Spinal cord (tissue), 9 donors: ENCODE measurements at regions not wholly inside any gene's neighbourhood (a gene's known extent, or its start where the extent isn't known, plus 50 kb on each side); places are given as distances from the start of the nearest gene placed in this dataset.

Source experiments
- DNase-seq, 6 donors: peaks; one replicate each; pipeline versions ENCODE4 v3.0.0 to v3.0.0-alpha.2; 2013 to 2015; ENCODE audit warnings: low spot score in 6 of 6, low read depth in 4 of 6
- H3K27ac ChIP-seq: one replicate; pipeline ENCODE4 v1.5.1; 2013; ENCODE audit warnings: low read depth, low read length, control low read depth
- H3K27me3 ChIP-seq: one replicate; pipeline ENCODE4 v1.6.1; 2013; ENCODE audit warnings: low read length; ENCODE audit not compliant: control insufficient read depth, insufficient read depth
- H3K36me3 ChIP-seq: one replicate; pipeline ENCODE4 v1.6.1; 2013; ENCODE audit warnings: low read length; ENCODE audit not compliant: control insufficient read depth, insufficient read depth
- H3K4me1 ChIP-seq: one replicate; pipeline ENCODE4 v1.6.1; 2013; ENCODE audit warnings: low read length; ENCODE audit not compliant: control insufficient read depth, insufficient read depth
- H3K4me3 ChIP-seq: one replicate; pipeline ENCODE4 v1.5.1; 2013; ENCODE audit warnings: low read depth, low read length, control low read depth
- H3K9me3 ChIP-seq: one replicate; pipeline ENCODE4 v1.6.1; 2013; ENCODE audit warnings: low read length; ENCODE audit not compliant: control insufficient read depth, insufficient read depth
- WGBS: methylation state at CpG from one replicate; pipeline ENCODE4 v1.1.5; 2013; ENCODE audit warnings: missing lambda C conversion rate; ENCODE audit not compliant: insufficient coverage; 5-methylcytosine and 5-hydroxymethylcytosine counted together
- donor health status: healthy.

DNA sequence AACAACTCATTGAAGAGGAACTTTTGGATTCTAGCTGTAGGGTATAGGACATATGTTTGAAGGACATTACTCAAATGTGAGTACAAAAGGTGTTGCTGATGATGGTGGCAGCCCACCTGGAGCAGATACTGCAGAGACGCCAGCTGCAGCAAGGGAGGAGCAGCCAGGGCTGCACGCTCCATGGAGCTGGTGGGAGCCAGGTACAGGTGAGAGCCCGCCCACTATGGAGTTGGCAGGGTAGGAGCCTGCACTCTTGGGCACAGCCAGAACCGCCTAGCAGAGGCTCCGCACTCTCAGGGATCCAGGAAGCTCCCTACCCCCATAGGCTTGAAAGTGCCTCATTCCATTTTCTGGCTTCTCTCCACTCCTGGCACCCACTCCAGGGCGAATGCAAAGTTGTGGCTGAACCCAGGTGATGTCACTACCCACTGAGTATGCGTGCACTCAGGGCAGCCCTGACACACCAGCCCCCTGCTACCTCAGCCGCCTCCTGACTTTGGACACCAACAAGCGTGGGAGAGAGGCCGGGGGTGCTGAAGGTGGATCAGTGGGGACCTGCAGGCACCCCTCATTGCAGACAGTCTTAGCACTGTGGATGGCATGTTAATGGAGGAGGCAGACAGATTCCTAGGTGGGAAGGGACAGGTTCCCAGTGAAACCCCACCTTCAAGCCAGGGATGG, 761.1 kb downstream of the IPMK start:
- H3K9me3 ChIP-seq: peaks cover 2% of the 10 kb centered on the region
- no peak for DNase-seq
- no peak overlapping the region for H3K27ac ChIP-seq
- H3K4me3 ChIP-seq: no peak overlapping the region
- H3K36me3 ChIP-seq: no peaks in the 10 kb centered on the region
- H3K4me1 ChIP-seq: no peaks in the 10 kb centered on the region
- H3K27me3 ChIP-seq: no peaks in the 10 kb centered on the region
- 86% methylated on average over 10 of the region's 10 CpGs for WGBS

DNA sequence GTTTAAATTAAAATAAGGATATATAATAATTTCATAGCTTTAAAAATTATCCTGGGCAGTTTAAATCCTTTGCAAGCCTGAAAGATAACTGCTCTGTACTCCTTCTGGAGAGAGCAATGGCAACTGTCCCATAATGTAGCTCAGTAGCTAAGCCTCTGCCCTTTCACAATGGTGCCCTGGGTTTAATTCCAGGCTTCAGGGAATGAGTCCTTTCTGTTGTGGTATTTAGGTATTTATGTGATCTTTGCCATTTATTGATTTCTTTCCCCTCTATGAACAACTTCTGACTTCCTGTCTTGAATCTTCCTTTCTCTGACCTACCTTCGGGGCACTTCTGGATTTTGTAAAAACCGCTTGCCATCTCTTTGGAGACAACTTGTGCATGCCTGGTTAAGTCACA, 773.2 kb downstream of the IPMK start:
- no peak overlapping the region for H3K4me3 ChIP-seq
- H3K27me3 ChIP-seq: no peaks in the 10 kb centered on the region
- H3K4me1 ChIP-seq: no peaks in the 10 kb centered on the region
- no CpG with 5 or more reads among the region's 2 CpGs for WGBS
- no peaks in the 10 kb centered on the region for H3K36me3 ChIP-seq
- DNase-seq: no peak
- H3K9me3 ChIP-seq: no peaks in the 10 kb centered on the region
- H3K27ac ChIP-seq: no peak overlapping the region

- no CpG with 5 or more reads among the region's 1 CpG for WGBS
- Histone ChIP-seq H3K27me3 (no peaks in the 10 kb centered on the region), H3K9me3 (no peaks in the 10 kb centered on the region), H3K36me3 (no peaks in the 10 kb centered on the region), H3K4me3 (no peak overlapping the region), H3K4me1 (no peaks in the 10 kb centered on the region), H3K27ac (no peak overlapping the region)
- peak in 2 of 6 donors; percentile 3 to 8 for DNase-seq
Observed at GRCh38 chr10:57482259-57482658, 785.4 kb downstream of the IPMK start.

DNA sequence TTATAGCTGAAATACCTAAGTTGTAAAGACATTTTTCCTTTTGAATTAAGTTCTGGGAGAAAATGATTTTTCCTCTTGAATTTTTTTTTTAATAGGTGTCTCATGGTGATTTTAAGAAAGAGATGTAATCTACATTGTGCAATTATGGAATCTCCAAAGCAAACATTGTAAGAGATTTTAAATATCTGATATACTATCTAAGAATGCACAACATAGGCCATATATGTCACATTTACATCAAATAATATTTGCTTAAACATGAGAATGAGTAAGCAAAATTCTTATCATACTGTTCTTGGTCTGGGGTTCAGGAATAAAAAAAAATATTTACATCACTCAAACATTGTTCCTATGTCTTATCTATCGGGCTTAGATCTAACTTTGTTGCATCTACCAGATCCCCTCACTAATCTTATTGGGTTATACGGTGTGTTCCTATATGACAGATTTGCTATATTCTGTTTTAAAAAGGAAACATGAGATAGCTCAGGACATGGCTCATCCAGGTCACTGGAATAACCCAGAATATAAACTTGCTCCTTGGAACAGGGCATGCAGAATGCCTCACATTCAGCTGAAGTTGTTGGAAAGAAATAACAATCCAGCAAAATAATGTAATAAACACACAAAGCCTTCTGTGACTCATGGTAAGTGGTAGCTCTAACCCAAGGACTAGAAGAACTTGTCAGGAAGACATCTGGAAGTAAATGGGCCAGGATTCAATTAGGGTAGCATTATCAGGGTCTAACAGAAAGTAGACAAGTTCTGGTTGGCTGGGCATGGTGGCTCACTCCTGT, 794.7 kb downstream of the IPMK start:
- Histone ChIP-seq H3K27ac (no peak overlapping the region), H3K4me1 (no peaks in the 10 kb centered on the region), H3K9me3 (no peaks in the 10 kb centered on the region), H3K27me3 (no peaks in the 10 kb centered on the region), H3K36me3 (no peaks in the 10 kb centered on the region), H3K4me3 (no peak overlapping the region)
- no peak for DNase-seq
- no CpG with 5 or more reads among the region's 2 CpGs for WGBS

DNA sequence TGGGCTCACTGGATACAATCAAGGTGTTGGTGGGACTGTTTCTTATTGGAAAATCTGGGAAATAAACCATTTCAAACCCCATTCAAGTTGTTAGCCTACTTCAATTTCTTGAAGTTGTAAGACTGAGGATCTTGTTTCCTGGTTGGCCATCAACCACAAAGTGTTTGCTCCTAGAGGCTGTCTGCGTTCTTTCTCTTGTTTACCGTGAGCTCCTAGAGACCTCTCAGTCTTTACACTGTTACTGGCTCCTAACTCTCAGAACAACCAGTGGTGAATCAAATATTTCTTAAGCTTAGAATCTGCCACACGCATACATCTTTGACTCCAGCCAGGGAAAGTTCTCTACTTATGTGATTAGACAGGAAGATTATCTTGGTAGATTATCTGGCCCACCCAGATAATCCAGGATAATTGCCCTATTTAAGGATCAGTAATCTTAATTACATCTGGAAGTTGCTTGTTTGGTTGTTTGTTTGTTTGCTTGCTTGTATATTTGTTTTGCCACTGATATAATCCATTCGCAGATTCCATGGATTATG, 798.7 kb downstream of the IPMK start:
- no peaks in the 10 kb centered on the region for H3K4me1 ChIP-seq
- WGBS: 72% methylated on average over 2 of the region's 4 CpGs
- DNase-seq: no peak

GRCh38 chr10:57465155-57465554, 802.5 kb downstream of the IPMK start:
- H3K4me1 ChIP-seq: no peaks in the 10 kb centered on the region
- H3K4me3 ChIP-seq: no peak overlapping the region
- H3K27ac ChIP-seq: no peak overlapping the region
- WGBS: no CpG with 5 or more reads among the region's 2 CpGs
- H3K9me3 ChIP-seq: no peaks in the 10 kb centered on the region
- no peaks in the 10 kb centered on the region for H3K36me3 ChIP-seq
- H3K27me3 ChIP-seq: no peaks in the 10 kb centered on the region
- no peak for DNase-seq

More for the DNA sequence above, 798.7 kb downstream of the IPMK start:
- H3K27ac ChIP-seq: no peak overlapping the region
- H3K27me3 ChIP-seq: no peaks in the 10 kb centered on the region
- H3K36me3 ChIP-seq: no peaks in the 10 kb centered on the region
- no peak overlapping the region for H3K4me3 ChIP-seq
- no peaks in the 10 kb centered on the region for H3K9me3 ChIP-seq

DNA sequence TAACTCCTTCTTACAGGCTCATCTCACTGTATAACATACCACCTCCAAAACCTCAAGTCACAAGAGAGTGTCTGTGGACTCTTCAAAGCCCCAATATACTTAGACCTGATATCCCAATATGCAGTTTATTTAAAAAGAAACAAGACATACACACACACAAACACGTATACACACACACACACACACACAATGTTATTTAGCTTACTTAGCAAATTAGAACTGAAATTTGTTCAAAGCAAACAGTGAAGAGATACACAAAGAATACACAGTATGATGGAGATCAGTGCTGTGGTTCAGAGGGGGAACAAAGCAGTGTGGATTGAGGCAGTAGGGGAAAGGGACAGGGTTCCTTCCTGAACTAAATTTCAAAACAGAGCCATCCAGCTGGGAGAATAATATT, 807.2 kb downstream of the IPMK start:
- Histone ChIP-seq H3K4me1 (no peaks in the 10 kb centered on the region), H3K36me3 (no peaks in the 10 kb centered on the region), H3K27me3 (no peaks in the 10 kb centered on the region), H3K27ac (no peak overlapping the region), H3K9me3 (no peaks in the 10 kb centered on the region), H3K4me3 (no peak overlapping the region)
- no peak for DNase-seq
- WGBS: no CpG with 5 or more reads among the region's 1 CpG

DNA sequence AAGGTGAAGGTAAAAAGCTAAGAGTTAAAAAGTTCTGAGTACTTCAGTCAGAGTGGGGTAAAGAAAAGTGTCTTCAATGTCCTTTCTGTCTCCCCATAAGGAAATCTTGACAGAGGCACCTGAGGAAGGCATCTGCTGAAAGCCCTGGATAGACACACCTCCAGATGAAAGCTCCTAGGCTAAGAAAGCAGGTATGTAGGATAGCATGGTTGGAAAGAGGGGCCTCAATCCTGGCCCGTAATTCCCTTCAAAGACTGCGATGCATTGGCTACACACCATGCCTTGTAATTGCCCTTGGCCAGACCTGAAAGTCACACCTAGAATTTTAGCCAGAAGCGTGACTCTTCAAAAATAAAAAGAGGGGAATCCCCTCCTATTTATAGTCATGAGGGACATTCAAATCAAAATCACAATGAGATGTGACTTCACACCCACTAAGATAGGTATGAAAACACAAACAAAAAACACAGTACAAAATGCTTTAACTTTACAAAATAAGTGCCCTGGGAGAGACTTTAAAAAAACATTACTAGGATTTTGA, 809.7 kb downstream of the IPMK start:
- Histone ChIP-seq H3K27me3 (no peaks in the 10 kb centered on the region), H3K36me3 (no peaks in the 10 kb centered on the region), H3K4me3 (no peak overlapping the region), H3K27ac (no peak overlapping the region), H3K4me1 (no peaks in the 10 kb centered on the region), H3K9me3 (no peaks in the 10 kb centered on the region)
- WGBS: 83% methylated on average over 3 of the region's 3 CpGs
- DNase-seq: no peak

GRCh38 chr10:57430376-57430775, 837.3 kb downstream of the IPMK start:
- Histone ChIP-seq H3K36me3 (no peaks in the 10 kb centered on the region), H3K9me3 (no peaks in the 10 kb centered on the region), H3K27ac (no peak overlapping the region), H3K4me1 (no peaks in the 10 kb centered on the region), H3K27me3 (no peaks in the 10 kb centered on the region), H3K4me3 (no peak overlapping the region)
- WGBS: no CpG with 5 or more reads among the region's 2 CpGs
- DNase-seq: no peak
